GM10248 (cell line): ENCODE measurements at regions not wholly inside any gene's neighbourhood (a gene's known extent, or its start where the extent isn't known, plus 50 kb on each side); places are given as distances from the start of the nearest gene placed in this dataset.
"Not testable (repeated sequence)": the region's sequence is repeated elsewhere in the genome, so short reads cannot be mapped to it uniquely, and the experiment has no call there.

Experiments used
- CTCF ChIA-PET: fragments of 300-600 bp; sonication (Branson Sonifier 250); formaldehyde crosslinking; extraction: SDS; loops from one replicate; lab custom pipeline; 2021; ENCODE audit warnings: antibody characterized with exemption; lab: Yijun Ruan, JAX
- POLR2A ChIA-PET: fragments of 350-650 bp; sonication (Branson Sonifier 250); formaldehyde crosslinking; extraction: SDS; loops from one replicate; lab custom pipeline; 2020; ENCODE audit warnings: antibody characterized with exemption; lab: Yijun Ruan, JAX
- DNase-seq: peaks from one replicate; pipeline ENCODE4 v3.0.0; 2012; ENCODE audit errors: extremely low spot score
- TF ChIP-seq, protein P1 (sequence below): IDR thresholded peaks from 2 replicates; pipeline ENCODE4 v1.5.1; 2012; ENCODE audit warnings: mild to moderate bottlenecking, low read depth; ENCODE audit errors: extremely low read depth, missing control alignments, control extremely low read depth

DNA sequence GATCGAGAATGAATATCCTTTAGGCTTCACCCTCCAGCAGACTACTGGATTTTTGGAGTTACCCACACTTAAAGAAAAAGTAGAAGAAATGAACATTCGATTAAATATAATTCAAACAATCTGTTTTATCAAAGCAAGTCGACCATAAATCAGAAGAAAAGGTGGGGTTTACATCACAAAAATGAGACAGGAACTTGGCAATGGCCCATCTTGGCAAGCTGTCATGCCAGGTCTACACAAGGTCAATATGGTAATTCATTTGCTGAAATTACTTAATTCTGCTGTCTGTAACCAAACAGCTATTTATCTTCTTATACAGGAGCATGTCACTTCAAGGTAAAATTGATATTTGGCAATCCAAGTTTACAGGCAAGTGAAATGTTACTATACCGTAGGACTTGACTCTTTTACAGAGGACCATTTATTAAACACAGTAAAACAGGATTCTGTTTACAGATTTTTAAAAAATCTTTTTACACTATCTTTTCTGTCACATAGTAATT lies 640.6 kb upstream of the NRP1 start:
- TF ChIP-seq, protein P1, sequence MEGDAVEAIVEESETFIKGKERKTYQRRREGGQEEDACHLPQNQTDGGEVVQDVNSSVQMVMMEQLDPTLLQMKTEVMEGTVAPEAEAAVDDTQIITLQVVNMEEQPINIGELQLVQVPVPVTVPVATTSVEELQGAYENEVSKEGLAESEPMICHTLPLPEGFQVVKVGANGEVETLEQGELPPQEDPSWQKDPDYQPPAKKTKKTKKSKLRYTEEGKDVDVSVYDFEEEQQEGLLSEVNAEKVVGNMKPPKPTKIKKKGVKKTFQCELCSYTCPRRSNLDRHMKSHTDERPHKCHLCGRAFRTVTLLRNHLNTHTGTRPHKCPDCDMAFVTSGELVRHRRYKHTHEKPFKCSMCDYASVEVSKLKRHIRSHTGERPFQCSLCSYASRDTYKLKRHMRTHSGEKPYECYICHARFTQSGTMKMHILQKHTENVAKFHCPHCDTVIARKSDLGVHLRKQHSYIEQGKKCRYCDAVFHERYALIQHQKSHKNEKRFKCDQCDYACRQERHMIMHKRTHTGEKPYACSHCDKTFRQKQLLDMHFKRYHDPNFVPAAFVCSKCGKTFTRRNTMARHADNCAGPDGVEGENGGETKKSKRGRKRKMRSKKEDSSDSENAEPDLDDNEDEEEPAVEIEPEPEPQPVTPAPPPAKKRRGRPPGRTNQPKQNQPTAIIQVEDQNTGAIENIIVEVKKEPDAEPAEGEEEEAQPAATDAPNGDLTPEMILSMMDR = no peak
- DNase-seq = no peak
- ChIA-PET POLR2A (no interaction called here), CTCF (no interaction called here)

GRCh38 chr10:33968983-33969382 lies 634.5 kb upstream of the NRP1 start:
- TF ChIP-seq, protein P1 = no peak
- ChIA-PET POLR2A (no interaction called here), CTCF (no interaction called here)
- no peak for DNase-seq

DNA sequence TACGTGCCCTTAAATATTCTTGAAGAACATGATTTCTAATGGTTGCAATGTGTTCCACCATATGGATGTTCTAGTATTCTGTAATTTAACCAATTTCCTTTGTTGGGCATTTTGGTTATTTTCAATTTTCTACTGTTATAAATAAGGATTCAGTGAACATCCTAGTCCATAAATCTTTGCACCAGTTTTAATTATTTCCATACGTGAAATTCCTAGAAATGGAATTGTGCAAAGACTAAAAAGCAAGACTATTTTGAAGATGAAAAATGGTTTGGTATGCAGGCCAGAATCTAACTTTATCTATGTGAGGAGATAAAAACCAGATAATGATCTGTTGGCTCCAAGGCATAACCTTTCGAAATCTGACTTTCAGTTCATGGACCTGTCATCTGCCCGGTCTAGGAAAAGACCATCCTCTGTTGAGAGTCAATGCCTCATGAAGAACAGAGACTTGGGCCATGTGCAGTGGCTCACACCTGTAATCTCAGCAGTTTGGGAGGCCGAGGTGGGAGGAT lies 633.2 kb upstream of the NRP1 start:
- DNase-seq = no peak
- CTCF ChIA-PET = no interaction called here
- POLR2A ChIA-PET = no interaction called here
- TF ChIP-seq, protein P1 = no peak

DNA sequence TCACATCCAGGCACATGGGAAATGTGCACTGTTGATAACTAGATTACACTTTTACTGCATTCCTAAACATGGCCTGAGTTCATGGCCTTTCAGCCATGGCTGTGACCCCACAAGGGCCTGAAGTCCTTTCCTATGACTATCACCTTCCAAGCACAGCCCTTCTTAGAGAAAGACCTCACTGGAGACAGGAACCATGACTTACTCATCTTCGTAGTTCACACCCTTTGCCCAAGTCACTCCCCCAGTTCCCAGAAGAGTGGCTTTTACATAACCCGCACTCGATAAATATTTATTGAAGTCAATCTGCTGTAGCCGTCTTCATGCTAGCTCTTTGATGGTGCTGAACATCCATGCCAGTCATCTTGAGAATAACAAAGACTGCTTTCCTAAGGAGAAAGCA lies 632.5 kb upstream of the NRP1 start:
- no peak for DNase-seq
- ChIA-PET POLR2A (no interaction called here), CTCF (no interaction called here)
- TF ChIP-seq, protein P1 = no peak

DNA sequence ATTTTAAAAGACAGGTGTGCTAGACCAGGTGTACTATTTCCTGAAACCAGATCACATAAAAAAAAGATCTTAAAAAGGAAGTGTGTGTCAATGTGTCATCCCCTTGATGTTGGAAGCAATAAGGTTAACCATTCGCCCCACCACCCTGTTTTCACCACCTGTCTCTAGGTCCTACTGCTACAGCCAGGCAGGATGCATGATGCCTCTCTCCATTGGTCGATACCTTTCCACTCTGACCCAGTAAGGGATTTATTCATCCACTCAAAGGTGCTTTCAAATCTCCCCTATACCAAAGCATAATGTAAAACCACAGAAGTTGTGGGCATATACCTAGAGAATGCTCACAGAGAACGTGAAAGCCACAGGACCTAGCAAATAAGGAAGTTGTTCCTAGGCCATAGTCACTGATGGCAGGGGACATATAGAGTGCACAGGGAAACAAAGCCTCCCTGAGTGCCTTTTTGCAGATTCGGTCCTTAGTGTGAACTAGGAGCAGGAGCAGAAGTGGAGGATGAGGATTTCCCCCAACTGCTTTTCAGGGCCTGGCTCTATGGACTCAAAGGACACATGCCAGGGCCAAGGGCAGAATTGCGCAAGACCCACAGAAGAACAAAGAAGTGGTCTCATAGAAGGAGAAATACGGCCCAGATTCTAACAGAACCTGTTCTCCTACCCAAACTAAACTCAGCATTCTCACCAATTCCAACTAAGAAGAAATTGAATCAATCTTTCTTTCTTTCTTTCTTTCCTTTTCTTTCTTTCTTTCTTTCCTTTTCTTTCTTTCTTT lies 631.5 kb upstream of the NRP1 start:
- ChIA-PET POLR2A (no interaction called here), CTCF (no interaction called here)
- no peak for DNase-seq
- TF ChIP-seq, protein P1 = no peak

- TF ChIP-seq, protein P1 = no peak
- no peak for DNase-seq
- ChIA-PET CTCF (interaction anchor here (1.1 to 1.4 kb wide), 2 partner anchors 12 to 38 kb away, joined by 3 read pairs; no protein-coding TSS in a partner anchor), POLR2A (no interaction called here)
These were observed 629.3 kb upstream of the NRP1 start for GRCh38 chr10:33963729-33964128.

DNA sequence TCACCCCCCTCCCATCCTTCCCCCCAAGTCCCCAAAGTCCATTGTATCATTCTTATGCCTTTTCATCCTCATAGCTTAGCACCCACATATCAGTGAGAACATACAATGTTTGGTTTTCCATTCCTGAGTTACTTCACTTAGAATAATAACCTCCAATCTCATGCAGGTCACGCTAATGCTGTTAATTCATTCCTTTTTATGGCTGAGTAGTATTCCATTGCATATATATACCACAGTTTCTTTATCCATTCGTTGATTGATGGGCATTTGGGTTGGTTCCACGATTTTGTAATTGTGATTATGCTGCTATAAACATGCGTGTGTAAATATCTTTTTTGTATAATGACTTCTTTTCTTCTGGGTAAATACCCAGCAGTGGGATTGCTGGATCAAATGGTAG lies 621.9 kb upstream of the NRP1 start:
- CTCF ChIA-PET, DNase-seq, POLR2A ChIA-PET: not testable (repeated sequence)
